Thoracic aorta (tissue), 2 donors: ENCODE measurements at regions not wholly inside any gene's neighbourhood (a gene's known extent, or its start where the extent isn't known, plus 50 kb on each side); places are given as distances from the start of the nearest gene placed in this dataset.

Experiments used
- ATAC-seq: fragments of 150-250 bp; one replicate; pipeline ENCODE4 v1.8.0; 2017; ENCODE audit warnings: low read depth; ENCODE audit not compliant: insufficient number of reproducible peaks, low FRiP score
- DNase-seq: peaks from one replicate; pipeline ENCODE4 v3.0.0-alpha.2; 2020; ENCODE audit warnings: low spot score
- H3K27ac ChIP-seq, 2 donors: fragments of 200-600 bp; sonication (generic); 1 replicate in 1 of 2; 2 replicates in 1 of 2; pipeline ENCODE4 v1.5.1; 2016; ENCODE audit warnings: mild to moderate bottlenecking in 2 of 2, moderate library complexity in 2 of 2
- H3K27me3 ChIP-seq: fragments of 200-600 bp; sonication (generic); replicated peaks from 2 replicates; pipeline ENCODE4 v1.6.0; 2016; ENCODE audit warnings: mild to moderate bottlenecking; ENCODE audit not compliant: insufficient read depth
- H3K36me3 ChIP-seq: fragments of 200-600 bp; sonication (generic); one replicate; pipeline ENCODE4 v1.5.1; 2016
- H3K4me1 ChIP-seq, 2 donors: fragments of 200-600 bp; sonication (generic); 1 replicate in 1 of 2; 2 replicates in 1 of 2; pipeline versions ENCODE4 v1.5.1 to v1.6.0; 2016; ENCODE audit warnings: low read depth in 2 of 2, mild to moderate bottlenecking in 1 of 2; ENCODE audit not compliant: control insufficient read depth in 1 of 2
- H3K4me3 ChIP-seq: fragments of 200-600 bp; sonication (generic); 2 replicates; pipeline ENCODE4 v1.5.1; 2016; ENCODE audit warnings: mild to moderate bottlenecking
- H3K9me3 ChIP-seq: fragments of 200-600 bp; sonication (generic); 2 replicates; pipeline ENCODE4 v1.5.1; 2016
- TF ChIP-seq, protein P1 (sequence below): fragments of 200-600 bp; sonication (generic); IDR thresholded peaks from one replicate; pipeline ENCODE4 v1.5.1; 2019; ENCODE audit warnings: antibody characterized with exemption

DNA sequence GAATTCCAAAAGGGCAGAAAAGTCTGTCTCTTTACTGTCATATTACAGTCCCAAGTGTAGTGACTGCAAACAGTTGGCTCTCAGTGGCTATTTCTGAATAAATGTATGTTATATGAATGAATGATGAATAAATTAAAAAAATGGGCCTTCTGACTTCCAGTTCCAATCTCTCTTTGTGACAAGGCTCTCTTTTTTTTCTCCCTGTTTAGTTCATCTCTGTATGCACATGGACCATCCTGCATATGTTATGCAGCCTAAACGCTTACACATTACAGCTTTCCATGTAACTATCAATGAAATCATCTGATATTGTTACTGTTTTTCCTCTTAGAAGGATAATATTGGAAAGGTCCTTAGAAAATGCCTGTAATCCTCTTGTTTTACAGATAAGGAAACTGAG is 363.0 kb downstream of the NUF2 start:
- TF ChIP-seq, protein P1, sequence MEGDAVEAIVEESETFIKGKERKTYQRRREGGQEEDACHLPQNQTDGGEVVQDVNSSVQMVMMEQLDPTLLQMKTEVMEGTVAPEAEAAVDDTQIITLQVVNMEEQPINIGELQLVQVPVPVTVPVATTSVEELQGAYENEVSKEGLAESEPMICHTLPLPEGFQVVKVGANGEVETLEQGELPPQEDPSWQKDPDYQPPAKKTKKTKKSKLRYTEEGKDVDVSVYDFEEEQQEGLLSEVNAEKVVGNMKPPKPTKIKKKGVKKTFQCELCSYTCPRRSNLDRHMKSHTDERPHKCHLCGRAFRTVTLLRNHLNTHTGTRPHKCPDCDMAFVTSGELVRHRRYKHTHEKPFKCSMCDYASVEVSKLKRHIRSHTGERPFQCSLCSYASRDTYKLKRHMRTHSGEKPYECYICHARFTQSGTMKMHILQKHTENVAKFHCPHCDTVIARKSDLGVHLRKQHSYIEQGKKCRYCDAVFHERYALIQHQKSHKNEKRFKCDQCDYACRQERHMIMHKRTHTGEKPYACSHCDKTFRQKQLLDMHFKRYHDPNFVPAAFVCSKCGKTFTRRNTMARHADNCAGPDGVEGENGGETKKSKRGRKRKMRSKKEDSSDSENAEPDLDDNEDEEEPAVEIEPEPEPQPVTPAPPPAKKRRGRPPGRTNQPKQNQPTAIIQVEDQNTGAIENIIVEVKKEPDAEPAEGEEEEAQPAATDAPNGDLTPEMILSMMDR, result no peak
- Histone ChIP-seq H3K27me3 (no peaks in the 10 kb centered on the region), H3K9me3 (no peaks in the 10 kb centered on the region), H3K4me3 (no peak overlapping the region), H3K4me1 (no peaks in the 10 kb centered on the region), H3K27ac (no peak overlapping the region), H3K36me3 (no peaks in the 10 kb centered on the region)
- no peak for ATAC-seq
- DNase-seq, result no peak

DNA sequence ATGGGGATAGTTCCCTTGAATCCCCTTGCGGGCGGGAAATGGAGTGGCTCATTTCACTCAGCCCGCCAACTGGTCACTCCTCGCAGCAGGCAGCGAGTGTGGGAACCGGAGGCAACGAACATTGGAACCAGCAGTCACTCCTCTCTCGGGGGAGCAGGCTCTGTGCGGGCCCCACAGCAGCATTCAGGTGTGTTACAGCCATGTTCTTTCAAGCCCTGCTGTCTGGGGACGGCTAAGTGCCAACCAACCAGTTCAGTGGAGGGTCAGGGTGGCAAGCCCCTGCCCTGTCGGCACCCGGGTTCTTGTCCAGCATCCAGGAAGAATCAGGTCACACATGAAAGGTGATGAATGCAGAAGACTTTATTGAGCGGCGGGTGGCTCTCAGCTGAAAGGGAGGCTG is 370.5 kb downstream of the NUF2 start:
- Histone ChIP-seq H3K9me3 (no peaks in the 10 kb centered on the region), H3K4me1 (no peaks in the 10 kb centered on the region), H3K4me3 (no peak overlapping the region), H3K36me3 (no peaks in the 10 kb centered on the region), H3K27me3 (no peaks in the 10 kb centered on the region), H3K27ac (no peak overlapping the region)
- ATAC-seq (no peak), DNase-seq (no peak)
- TF ChIP-seq, protein P1, result no peak

- no peaks in the 10 kb centered on the region for H3K36me3 ChIP-seq
- no peaks in the 10 kb centered on the region for H3K27me3 ChIP-seq
- no peak overlapping the region for H3K27ac ChIP-seq
- DNase-seq (no peak), ATAC-seq (no peak)
- no peaks in the 10 kb centered on the region for H3K4me1 ChIP-seq
- H3K4me3 ChIP-seq, result no peak overlapping the region
- no peaks in the 10 kb centered on the region for H3K9me3 ChIP-seq
- TF ChIP-seq, protein P1, result no peak
Measured at GRCh38 chr1:163697137-163697536, 375.4 kb downstream of the NUF2 start.

DNA sequence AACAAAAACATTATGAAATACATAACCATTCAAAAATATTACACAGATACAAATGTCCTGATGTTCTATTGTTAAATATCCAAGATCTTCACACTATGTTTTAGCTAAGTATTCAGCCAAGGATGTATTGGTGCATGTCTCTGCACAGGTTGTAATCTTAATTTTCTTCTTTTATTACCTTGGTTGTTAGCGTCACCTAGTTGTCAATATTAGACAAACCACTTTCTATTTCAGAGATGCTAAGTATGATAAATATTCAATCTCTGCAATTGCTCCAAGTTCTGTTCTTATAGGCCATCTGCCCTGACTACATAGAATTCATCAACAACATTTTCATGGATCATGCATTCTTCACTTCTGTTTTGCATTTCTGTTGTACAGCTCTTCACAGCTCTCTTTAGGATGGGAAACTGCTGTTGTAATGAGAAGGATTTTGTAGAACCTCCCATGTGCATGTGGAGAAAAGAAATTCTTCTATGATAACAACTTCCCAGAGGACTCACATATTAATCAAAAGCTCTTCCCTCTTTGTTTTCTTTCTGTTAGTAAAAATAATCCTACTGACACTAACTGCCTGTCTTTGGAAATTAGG is 380.1 kb downstream of the NUF2 start:
- no peak for DNase-seq
- no peak for ATAC-seq
- Histone ChIP-seq H3K4me3 (no peak overlapping the region), H3K36me3 (no peaks in the 10 kb centered on the region), H3K27me3 (no peaks in the 10 kb centered on the region), H3K27ac (no peak overlapping the region), H3K4me1 (no peaks in the 10 kb centered on the region), H3K9me3 (no peaks in the 10 kb centered on the region)
- TF ChIP-seq, protein P1, result no peak

DNA sequence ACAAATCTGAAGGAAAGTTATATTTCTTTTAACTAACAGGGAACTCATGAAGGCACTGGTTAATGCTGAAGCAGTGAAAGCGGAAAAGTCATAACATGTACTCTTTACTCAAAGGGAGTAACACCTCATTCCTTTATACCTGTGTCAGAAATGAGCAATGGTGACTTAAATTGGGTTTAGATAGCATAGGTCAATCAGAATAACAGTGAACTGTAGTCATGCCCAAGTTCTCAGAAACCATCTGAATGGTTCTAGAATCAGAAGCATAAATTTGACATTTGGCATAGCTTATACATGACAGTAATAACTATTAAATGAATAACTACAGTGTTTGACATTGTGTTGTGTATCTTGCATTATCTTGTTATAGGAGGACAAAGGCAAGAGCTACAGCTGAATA is 382.0 kb downstream of the NUF2 start:
- Histone ChIP-seq H3K4me1 (no peaks in the 10 kb centered on the region), H3K27me3 (no peaks in the 10 kb centered on the region), H3K36me3 (no peaks in the 10 kb centered on the region), H3K9me3 (no peaks in the 10 kb centered on the region), H3K4me3 (no peak overlapping the region), H3K27ac (no peak overlapping the region)
- TF ChIP-seq, protein P1, result no peak
- ATAC-seq, result no peak
- no peak for DNase-seq
